GM12874 (cell line): ENCODE measurements at regions not wholly inside any gene's neighbourhood (a gene's known extent, or its start where the extent isn't known, plus 50 kb on each side); places are given as distances from the start of the nearest gene placed in this dataset.
A peak's percentile ranks its signal among the peaks of the same experiment; 100 is the strongest.

Experiments used
- CTCF ChIP-seq: IDR thresholded peaks from 2 replicates; pipeline ENCODE4 v1.5.1; 2011; ENCODE audit warnings: low read depth, mild to moderate bottlenecking, control low read depth, low read length, moderate library complexity; ENCODE audit not compliant: insufficient read depth

GRCh38 chr2:84319581-84319980, 139.5 kb downstream of the SUCLG1 start:
- no peak for TF ChIP-seq CTCF

- TF ChIP-seq CTCF: no peak
These were observed 141.9 kb downstream of the SUCLG1 start for GRCh38 chr2:84317135-84317534.

- TF ChIP-seq CTCF: peak; percentile 86
These were observed 144.2 kb downstream of the SUCLG1 start for GRCh38 chr2:84314901-84315330.

- no peak for TF ChIP-seq CTCF
These were observed 144.8 kb downstream of the SUCLG1 start for GRCh38 chr2:84314250-84314649.

- no peak for TF ChIP-seq CTCF
These were observed 149.8 kb downstream of the SUCLG1 start for GRCh38 chr2:84309281-84309680.

- no peak for TF ChIP-seq CTCF
These were observed 152.7 kb downstream of the SUCLG1 start for GRCh38 chr2:84306361-84306760.

GRCh38 chr2:84302513-84303412, 156.3 kb downstream of the SUCLG1 start:
- peak; percentile 79 for TF ChIP-seq CTCF
